K562 (cell line): ENCODE measurements at regions not wholly inside any gene's neighbourhood (a gene's known extent, or its start where the extent isn't known, plus 50 kb on each side); places are given as distances from the start of the nearest gene placed in this dataset.

Source experiments
- ATAC-seq: fragments of 200-7000 bp; cut with Tn5 transposase; 3 replicates; pipeline ENCODE4 v1.9.1; 2020; ENCODE audit warnings: moderate library complexity
- BruUV-seq: library from RNA; stranded (reverse); fragments of 400-500 nt; replicated peaks from 2 replicates; lab custom pipeline; 2021; lab: Mats Ljungman, UMichigan
- CTCF ChIA-PET: fragments of 300-600 bp; formaldehyde crosslinking; extraction: SDS; loops from one replicate; lab custom pipeline; 2021; ENCODE audit warnings: low intra/inter-chr PET ratio; lab: Yijun Ruan, JAX
- POLR2A ChIA-PET: fragments of 300-600, 350-650 bp; sonication (Branson Sonifier 250); formaldehyde crosslinking; extraction: SDS; loops from one replicate; lab custom pipeline; 2021; ENCODE audit warnings: antibody characterized with exemption, inconsistent platforms; lab: Yijun Ruan, JAX
- DNase-seq, 4 experiments: peaks; one replicate each; pipeline versions ENCODE4 v3.0.0 to v3.0.0-alpha.2; 2011 to 2018; ENCODE audit warnings: low spot score in 3 of 4, mixed read lengths in 3 of 4; ENCODE audit errors: extremely low read depth in 1 of 4
- FAIRE-seq: peaks from 2 replicates; lab custom pipeline; 2011; peaks lifted over from hg19 to GRCh38; lab: Jason Lieb, UNC
- H2AFZ ChIP-seq: 2 replicates; pipeline ENCODE4 v1.6.0; 2011; ENCODE audit warnings: low read depth, low read length, control low read depth, inconsistent platforms
- H3K27ac ChIP-seq: fragments of 200-600 bp; 3 replicates; pipeline ENCODE4 v1.8.0; 2011; ENCODE audit warnings: low read depth, mild to moderate bottlenecking, control low read depth, inconsistent platforms, low read length, moderate library complexity, mixed read lengths; ENCODE audit errors: extremely low read depth
- H3K27me3 ChIP-seq, 2 experiments: fragments of 300-600 bp in 1 of 2; 2 replicates in 1 of 2; 3 replicates in 1 of 2; pipeline versions ENCODE4 v1.6.0 to v1.8.0; 2011; ENCODE audit warnings: inconsistent platforms in 2 of 2, low read length in 2 of 2, mild to moderate bottlenecking in 1 of 2, mixed read lengths in 1 of 2, moderate library complexity in 1 of 2; ENCODE audit not compliant: control insufficient read depth in 2 of 2, insufficient read depth in 2 of 2
- H3K36me3 ChIP-seq: fragments of 300-600 bp; 3 replicates; pipeline ENCODE4 v1.8.0; 2011; ENCODE audit warnings: mild to moderate bottlenecking, low read length, inconsistent platforms; ENCODE audit not compliant: control insufficient read depth, insufficient read depth
- H3K4me1 ChIP-seq, 2 experiments: fragments of 200-600 bp in 1 of 2; replicated peaks in 1 of 2; 2 replicates in 1 of 2; 3 replicates in 1 of 2; pipeline versions ENCODE4 v1.5.1 to v1.8.0; 2011; ENCODE audit warnings: inconsistent platforms in 2 of 2, low read length in 2 of 2, mild to moderate bottlenecking in 1 of 2, mixed read lengths in 1 of 2, moderate library complexity in 1 of 2; ENCODE audit not compliant: control insufficient read depth in 2 of 2, insufficient read depth in 2 of 2
- H3K4me2 ChIP-seq: 2 replicates; pipeline ENCODE4 v1.6.1; 2011; ENCODE audit warnings: low read length, control low read depth, inconsistent platforms, mixed read lengths; ENCODE audit not compliant: insufficient read depth
- H3K4me3 ChIP-seq: fragments of 200-600 bp; sonication (generic), shearing (Covaris generic); 2 replicates; pipeline ENCODE4 v1.5.1; 2016; ENCODE audit warnings: control low read depth, inconsistent platforms
- H3K79me2 ChIP-seq: fragments of 200-600 bp; 3 replicates; pipeline ENCODE4 v1.8.0; 2011; ENCODE audit warnings: low read length, inconsistent platforms; ENCODE audit not compliant: control insufficient read depth, insufficient read depth
- H3K9ac ChIP-seq, 2 experiments: 2 replicates each; pipeline versions ENCODE4 v1.6.0 to v1.6.1; 2011; ENCODE audit warnings: low read depth in 2 of 2, low read length in 2 of 2, control low read depth in 1 of 2, inconsistent platforms in 1 of 2, mild to moderate bottlenecking in 1 of 2, mixed read lengths in 1 of 2; ENCODE audit not compliant: insufficient read depth in 1 of 2
- H3K9me1 ChIP-seq: one replicate; pipeline ENCODE4 v1.6.0; 2011; ENCODE audit warnings: inconsistent platforms, mild to moderate bottlenecking, low read length, moderate library complexity; ENCODE audit not compliant: control insufficient read depth, insufficient read depth
- H3K9me3 ChIP-seq: replicated peaks from 2 replicates; pipeline ENCODE4 v1.5.1; 2011; ENCODE audit warnings: low read depth, low read length, inconsistent platforms; ENCODE audit not compliant: control insufficient read depth, insufficient read depth
- H4K20me1 ChIP-seq: replicated peaks from 2 replicates; pipeline ENCODE4 v1.6.1; 2011; ENCODE audit warnings: low read length, inconsistent platforms, mixed read lengths; ENCODE audit not compliant: control insufficient read depth, insufficient read depth
- ARID3B ChIP-seq: fragments of 250-450 bp; sonication (Bioruptor Pico); IDR thresholded peaks from 2 replicates; pipeline ENCODE4 v1.4.0; 2020; ENCODE audit warnings: borderline replicate concordance
- POLR2G ChIP-seq: fragments of 200-400 bp; formaldehyde crosslinking; IDR thresholded peaks from 2 replicates; pipeline ENCODE4 v1.6.1; 2017; ENCODE audit warnings: low read depth, mild to moderate bottlenecking, antibody characterized with exemption, low read length, moderate library complexity
- PREB ChIP-seq: sonication (generic); formaldehyde crosslinking; IDR thresholded peaks from 2 replicates; pipeline ENCODE4 v1.8.1; 2023; ENCODE audit warnings: mild to moderate bottlenecking, missing genetic modification reagents
- SAFB2 ChIP-seq: fragments of 200-400 bp; formaldehyde crosslinking; IDR thresholded peaks from 2 replicates; pipeline ENCODE4 v1.6.1; 2018; ENCODE audit warnings: borderline replicate concordance, low read length, low read depth, moderate library complexity; ENCODE audit not compliant: severe bottlenecking
- SAP30 ChIP-seq: fragments of 200-600 bp; sonication (generic); IDR thresholded peaks from 2 replicates; pipeline ENCODE4 v1.6.1; 2012; ENCODE audit warnings: borderline replicate concordance, low read depth, mild to moderate bottlenecking, moderate library complexity, low read length, control low read depth, inconsistent platforms; ENCODE audit not compliant: insufficient read depth, poor library complexity, severe bottlenecking
- UBTF ChIP-seq, 2 experiments: IDR thresholded peaks; 2 replicates each; pipeline ENCODE4 v1.6.1; 2012; ENCODE audit warnings: improper control_type of control experiment in 2 of 2, low read depth in 2 of 2, low read length in 2 of 2, borderline replicate concordance in 1 of 2
- VEZF1 ChIP-seq: fragments of 200-800 bp; sonication (Bioruptor generic); IDR thresholded peaks from 2 replicates; pipeline ENCODE4 v1.6.1; 2017; ENCODE audit warnings: missing genetic modification characterization, missing compliant biosample characterization
- ZBTB34 ChIP-seq: fragments of 250-450 bp; sonication (Bioruptor Pico); IDR thresholded peaks from 2 replicates; pipeline ENCODE4 v1.8.0; 2021; ENCODE audit warnings: mild to moderate bottlenecking, moderate library complexity
- ZNF224 ChIP-seq: sonication (generic); formaldehyde crosslinking; IDR thresholded peaks from 2 replicates; pipeline ENCODE4 v1.8.0; 2022; ENCODE audit warnings: mild to moderate bottlenecking, missing genetic modification reagents
- ZNF274 ChIP-seq: IDR thresholded peaks from 2 replicates; pipeline ENCODE4 v1.6.1; 2011; ENCODE audit warnings: low read depth, mild to moderate bottlenecking, low read length, moderate library complexity, borderline replicate concordance
- ZNF707 ChIP-seq: fragments of 250-450 bp; sonication (Bioruptor Pico); conservative IDR thresholded peaks from 2 replicates; pipeline ENCODE4 v1.8.0; 2022; ENCODE audit warnings: inconsistent platforms, mild to moderate bottlenecking, moderate library complexity
- WGBS: fragments of 100-300 bp; shearing (Covaris generic); methylation state at CpG from one replicate; pipeline ENCODE4 v1.1.6; 2016; ENCODE audit warnings: low coverage, mixed read lengths; ENCODE audit not compliant: insufficient coverage; ENCODE audit errors: missing lambda C conversion rate; 5-methylcytosine and 5-hydroxymethylcytosine counted together
- in situ Hi-C: fragments of 300-500 bp; cut with MboI; formaldehyde crosslinking; loops from 4 replicates; pipeline ENCODE4 v1.15.0; 2018; ENCODE audit warnings: inconsistent platforms, mixed read lengths
- intact Hi-C: fragments of 100-400 bp; cut with micrococcal nuclease; formaldehyde crosslinking; loops from 2 replicates; pipeline ENCODE4 v1.14.2; 2022
- TF ChIP-seq, protein P1 (sequence below): fragments of 250-450 bp; sonication (Bioruptor Pico); IDR thresholded peaks from 2 replicates; pipeline ENCODE4 v1.8.0; 2021; ENCODE audit warnings: borderline replicate concordance, mild to moderate bottlenecking, moderate library complexity; ENCODE audit not compliant: poor library complexity, severe bottlenecking

DNA sequence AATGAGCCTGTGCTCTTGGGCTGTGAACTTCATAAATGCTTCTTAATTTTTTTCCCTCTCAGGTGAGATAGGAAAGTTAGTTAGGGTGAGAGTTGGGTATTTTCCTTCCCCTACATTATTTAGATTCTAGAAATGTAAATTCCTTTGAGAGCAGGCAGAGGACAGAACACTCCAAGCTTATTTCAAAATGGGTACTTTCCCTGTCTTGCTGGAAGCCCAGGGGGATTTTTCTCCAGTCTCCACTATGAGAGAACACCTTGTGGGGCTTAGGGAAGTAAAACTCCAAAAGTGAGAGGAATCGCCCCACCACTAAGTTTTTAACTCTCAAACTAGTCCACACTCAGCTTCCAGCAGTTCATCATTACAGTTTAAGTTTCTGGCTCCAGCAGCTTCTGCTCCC lies 253.2 kb upstream of the CTAGE1 start:
- H2AFZ ChIP-seq = no peak overlapping the region
- POLR2A ChIA-PET = interaction anchor here (0.7 to 1.2 kb wide), 2 partner anchors 11 to 55 kb away, joined by 3 read pairs; no protein-coding TSS in a partner anchor
- H3K27me3 ChIP-seq = no peaks in the 10 kb centered on the region; a peak in 1 of 5 replicates
- H3K4me3 ChIP-seq = no peak overlapping the region
- no peaks in the 10 kb centered on the region for H4K20me1 ChIP-seq
- 0% methylated on average over 1 of the region's 1 CpG for WGBS
- H3K4me1 ChIP-seq = peaks cover 3 to 30% of the 10 kb centered on the region in 2 experiments; a peak in 4 of 5 replicates
- no peaks in the 10 kb centered on the region for H3K36me3 ChIP-seq
- in situ Hi-C loops (no loop called here), intact Hi-C loops (no loop called here)
- FAIRE-seq (no peak), DNase-seq (no peak), ATAC-seq (no peak)
- no peak overlapping the region for H3K27ac ChIP-seq
- no peak overlapping the region for H3K4me2 ChIP-seq
- no peak overlapping the region for H3K9ac ChIP-seq
- BruUV-seq = no TSS peak
- no peaks in the 10 kb centered on the region for H3K9me3 ChIP-seq
- no peaks in the 10 kb centered on the region for H3K79me2 ChIP-seq
- CTCF ChIA-PET = no interaction called here
- H3K9me1 ChIP-seq = peaks cover 3% of the 10 kb centered on the region
- TF ChIP-seq ZNF274 (no peak), ZBTB34 (no peak), PREB (CRISPR knock-in tag) (no peak), UBTF (IDR thresholded peaks at IDR 0.05; ENCODE audit: borderline replicate concordance in 1 of 2, low read depth in 2 of 2, low read length in 2 of 2) (no peak), VEZF1 (no peak), POLR2G (no peak), ZNF707 (no peak), SAFB2 (no peak), ZNF224 (CRISPR knock-in tag) (no peak), SAP30 (no peak), ARID3B (no peak)
- TF ChIP-seq, protein P1, sequence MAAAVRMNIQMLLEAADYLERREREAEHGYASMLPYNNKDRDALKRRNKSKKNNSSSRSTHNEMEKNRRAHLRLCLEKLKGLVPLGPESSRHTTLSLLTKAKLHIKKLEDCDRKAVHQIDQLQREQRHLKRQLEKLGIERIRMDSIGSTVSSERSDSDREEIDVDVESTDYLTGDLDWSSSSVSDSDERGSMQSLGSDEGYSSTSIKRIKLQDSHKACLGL = no peak
